OCI-LY7 (cell line): ENCODE measurements at regions not wholly inside any gene's neighbourhood (a gene's known extent, or its start where the extent isn't known, plus 50 kb on each side); places are given as distances from the start of the nearest gene placed in this dataset.

Source experiments
- CTCF ChIP-seq: fragments of 200-600 bp; sonication (generic); conservative IDR thresholded peaks from 2 replicates; pipeline ENCODE4 v1.5.1; 2014; ENCODE audit warnings: mild to moderate bottlenecking, antibody characterized with exemption, low read length, moderate library complexity, mixed read lengths
- EZH2phosphoT487 ChIP-seq: fragments of 200-600 bp; sonication (generic); IDR thresholded peaks from 2 replicates; pipeline ENCODE4 v1.6.1; 2018; ENCODE audit warnings: low read depth, borderline replicate concordance, mild to moderate bottlenecking, mixed run types, antibody characterized with exemption, low read length, moderate library complexity, mixed read lengths

GRCh38 chr5:15001517-15001916, 129.9 kb upstream of the ANKH start:
- no peak for TF ChIP-seq CTCF
- no peak for TF ChIP-seq EZH2phosphoT487
